IPS DF 6.9 (cell line): ENCODE measurements at regions not wholly inside any gene's neighbourhood (a gene's known extent, or its start where the extent isn't known, plus 50 kb on each side); places are given as distances from the start of the nearest gene placed in this dataset.
"Not testable (repeated sequence)": the region's sequence is repeated elsewhere in the genome, so short reads cannot be mapped to it uniquely, and the experiment has no call there.

Source experiments
- DNase-seq: peaks from one replicate; pipeline ENCODE4 v3.0.0-alpha.2; 2013; ENCODE audit warnings: low read depth, low spot score
- H3K27ac ChIP-seq: one replicate; pipeline ENCODE4 v1.5.1; 2013; ENCODE audit warnings: low read length, control low read depth
- H3K27me3 ChIP-seq: 2 replicates; pipeline ENCODE4 v1.6.1; 2013; ENCODE audit warnings: mild to moderate bottlenecking, low read length; ENCODE audit not compliant: control insufficient read depth, insufficient read depth
- H3K36me3 ChIP-seq: 2 replicates; pipeline ENCODE4 v1.6.1; 2013; ENCODE audit warnings: low read length; ENCODE audit not compliant: control insufficient read depth, insufficient read depth
- H3K4me1 ChIP-seq: 2 replicates; pipeline ENCODE4 v1.6.1; 2013; ENCODE audit warnings: low read length; ENCODE audit not compliant: control insufficient read depth, insufficient read depth
- H3K4me3 ChIP-seq: 2 replicates; pipeline ENCODE4 v1.5.1; 2013; ENCODE audit warnings: mild to moderate bottlenecking, low read length
- H3K9me3 ChIP-seq: 2 replicates; pipeline ENCODE4 v1.6.1; 2013; ENCODE audit warnings: low read length, inconsistent platforms; ENCODE audit not compliant: control insufficient read depth, insufficient read depth
- WGBS: extraction: QIAGEN DNeasy Blood & Tissue Kit; methylation state at CpG from one replicate; pipeline ENCODE4 v1.1.7; 2013; ENCODE audit warnings: mixed read lengths, missing lambda C conversion rate; ENCODE audit not compliant: insufficient read length, insufficient coverage; 5-methylcytosine and 5-hydroxymethylcytosine counted together

DNA sequence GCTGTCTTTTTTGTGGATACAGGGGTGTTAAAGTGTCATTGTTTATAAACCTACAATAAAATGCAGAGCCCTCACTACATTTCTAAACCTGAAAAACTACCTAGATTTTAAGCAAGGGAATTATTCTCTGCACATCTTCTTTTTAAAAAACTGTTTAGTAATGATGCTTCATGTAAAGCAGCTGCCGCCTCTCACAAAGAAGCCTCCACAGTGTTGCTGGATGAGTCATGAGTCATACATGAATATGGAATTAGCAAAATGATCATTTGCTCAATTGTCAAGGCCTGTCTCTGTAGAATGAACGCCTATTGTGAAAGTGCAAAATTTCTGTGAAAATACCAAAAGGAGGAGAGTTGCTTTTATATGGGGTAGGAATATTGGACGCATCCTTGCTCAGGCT is 259.5 kb upstream of the CHRM3 start:
- Histone ChIP-seq H3K36me3 (no peaks in the 10 kb centered on the region), H3K4me1 (peaks cover 4% of the 10 kb centered on the region; the same call in 1 of the 2 replicates), H3K27me3 (no peaks in the 10 kb centered on the region), H3K4me3 (no peak overlapping the region), H3K9me3 (no peaks in the 10 kb centered on the region), H3K27ac (no peak overlapping the region)
- no CpG with 5 or more reads among the region's 3 CpGs for WGBS
- no peak for DNase-seq

DNA sequence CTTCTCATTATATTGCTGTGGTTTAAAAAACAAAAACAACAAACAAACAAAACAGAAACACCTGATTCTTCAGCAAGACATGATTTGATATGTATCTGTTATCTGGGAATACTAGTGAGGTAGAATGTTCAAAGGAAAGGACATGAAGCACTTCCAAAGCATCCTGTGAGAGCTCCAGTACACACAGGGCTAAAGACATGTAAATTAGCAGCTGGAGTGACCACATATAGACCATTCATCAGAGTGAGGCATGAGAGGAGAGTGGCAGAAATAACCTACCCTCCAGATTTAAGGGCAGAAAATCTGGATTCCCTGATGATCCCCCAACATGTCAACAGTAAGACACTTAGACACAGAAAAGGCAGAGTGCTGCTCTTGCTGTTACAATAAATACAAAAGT is 260.5 kb upstream of the CHRM3 start:
- Histone ChIP-seq H3K27me3 (no peaks in the 10 kb centered on the region), H3K4me3 (no peak overlapping the region), H3K4me1 (peaks cover 4% of the 10 kb centered on the region; the same call in 1 of the 2 replicates), H3K36me3 (no peaks in the 10 kb centered on the region), H3K27ac (no peak overlapping the region), H3K9me3 (no peaks in the 10 kb centered on the region)
- DNase-seq, result no peak

DNA sequence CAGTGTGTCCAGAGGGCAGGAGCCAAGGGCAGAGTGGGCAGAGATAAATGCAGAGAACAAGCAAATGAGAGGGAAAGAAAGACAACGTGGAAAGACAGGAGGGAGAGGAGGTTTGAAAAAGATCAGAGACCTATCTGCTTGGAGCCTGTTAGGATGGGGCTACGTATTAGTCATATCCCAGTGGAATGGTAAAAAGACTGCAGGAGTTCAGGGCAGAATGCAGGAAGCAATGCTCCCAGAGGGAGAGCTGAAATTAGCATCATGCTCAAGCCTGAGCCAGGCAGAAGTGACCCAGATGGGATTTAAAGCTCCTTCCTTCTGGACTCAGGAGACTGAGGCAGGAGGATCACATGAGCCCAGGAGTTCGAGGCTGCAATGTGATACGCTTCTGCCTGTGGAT is 261.3 kb upstream of the CHRM3 start:
- H3K27me3 ChIP-seq, result no peaks in the 10 kb centered on the region
- no CpG with 5 or more reads among the region's 4 CpGs for WGBS
- H3K36me3 ChIP-seq, result no peaks in the 10 kb centered on the region
- peak overlapping the region; percentile 74 for H3K27ac ChIP-seq
- no peak overlapping the region for H3K4me3 ChIP-seq
- peaks cover 4% of the 10 kb centered on the region; the same call in 1 of the 2 replicates for H3K4me1 ChIP-seq
- no peaks in the 10 kb centered on the region for H3K9me3 ChIP-seq
- DNase-seq, result peak; percentile 31

GRCh38 chr1:239123260-239123659 is 263.1 kb upstream of the CHRM3 start:
- Histone ChIP-seq H3K27me3 (no peaks in the 10 kb centered on the region), H3K4me1 (peaks cover 4% of the 10 kb centered on the region; the same call in 1 of the 2 replicates), H3K4me3 (no peak overlapping the region), H3K9me3 (no peaks in the 10 kb centered on the region), H3K27ac (no peak overlapping the region), H3K36me3 (no peaks in the 10 kb centered on the region)
- no peak for DNase-seq
- no CpG with 5 or more reads among the region's 4 CpGs for WGBS

- H3K27me3 ChIP-seq, result no peaks in the 10 kb centered on the region
- DNase-seq, result no peak
- no peaks in the 10 kb centered on the region for H3K4me1 ChIP-seq
- H3K9me3 ChIP-seq, result no peaks in the 10 kb centered on the region
- H3K36me3 ChIP-seq, result no peaks in the 10 kb centered on the region
- H3K4me3 ChIP-seq, result no peak overlapping the region
- no peak overlapping the region for H3K27ac ChIP-seq
- WGBS, result no CpG with 5 or more reads among the region's 5 CpGs
These were observed 274.1 kb upstream of the CHRM3 start for GRCh38 chr1:239112101-239112935.

DNA sequence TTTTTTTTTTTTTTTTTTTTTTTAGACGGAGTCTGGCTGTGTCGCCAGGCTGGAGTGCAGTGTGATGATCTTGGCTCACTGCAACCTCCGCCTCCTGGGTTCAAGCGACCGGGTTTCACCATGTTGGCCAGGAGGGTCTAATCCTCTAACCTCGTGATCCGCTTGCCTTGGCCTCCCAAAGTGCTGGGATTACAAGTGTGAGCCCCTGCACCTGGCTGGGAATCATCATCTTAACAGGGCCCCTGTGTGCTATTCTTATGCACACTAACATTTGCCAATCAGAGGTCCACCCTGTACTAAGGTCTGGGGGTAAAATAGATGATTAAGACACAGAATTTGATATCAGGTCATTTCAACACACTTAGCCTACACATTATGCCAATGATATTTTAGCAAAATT is 278.7 kb upstream of the CHRM3 start:
- H3K36me3 ChIP-seq, result no peaks in the 10 kb centered on the region
- H3K9me3 ChIP-seq, result no peaks in the 10 kb centered on the region
- H3K4me3 ChIP-seq, result no peak overlapping the region
- DNase-seq, result no peak
- H3K27ac ChIP-seq, result no peak overlapping the region
- H3K27me3 ChIP-seq, result no peaks in the 10 kb centered on the region
- no peaks in the 10 kb centered on the region for H3K4me1 ChIP-seq
- WGBS, result no CpG with 5 or more reads among the region's 7 CpGs

- H3K4me3 ChIP-seq, DNase-seq, H3K9me3 ChIP-seq, H3K27ac ChIP-seq, H3K27me3 ChIP-seq, H3K4me1 ChIP-seq, H3K36me3 ChIP-seq: not testable (repeated sequence)
- no CpG with 5 or more reads among the region's 7 CpGs for WGBS
These were observed 279.7 kb upstream of the CHRM3 start for GRCh38 chr1:239106689-239107088.

DNA sequence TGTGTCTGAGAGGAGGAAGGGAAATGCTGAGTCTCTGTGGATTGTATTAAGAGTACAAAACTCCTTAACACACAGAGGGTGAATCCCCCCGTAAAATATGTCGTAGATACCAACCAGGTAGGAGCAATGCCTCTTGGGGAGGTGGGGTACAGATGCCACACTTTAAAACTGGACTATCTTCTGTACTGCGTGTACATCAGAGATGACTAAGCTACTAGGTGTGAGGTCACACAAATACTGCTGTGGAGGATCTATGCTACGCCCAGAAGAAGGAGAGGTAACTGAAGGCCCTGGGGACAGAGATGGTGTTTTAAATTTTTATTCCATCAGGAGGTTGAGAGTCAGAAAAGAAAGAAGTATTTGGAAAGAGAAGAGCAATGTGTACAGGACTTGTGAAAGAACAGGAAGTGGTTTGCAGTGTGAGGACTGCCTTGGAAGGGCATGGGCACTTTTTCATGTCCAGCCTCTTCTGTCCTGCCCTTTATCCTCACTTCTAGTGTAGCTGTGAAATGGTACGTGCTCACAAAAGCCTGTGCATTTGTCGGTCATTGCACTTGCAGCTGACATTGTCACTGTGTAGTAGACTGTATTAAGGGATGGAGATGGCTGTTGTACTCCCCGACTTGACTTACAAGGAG is 287.8 kb upstream of the CHRM3 start:
- Histone ChIP-seq H3K9me3 (no peaks in the 10 kb centered on the region), H3K27ac (no peak overlapping the region), H3K36me3 (no peaks in the 10 kb centered on the region), H3K27me3 (no peaks in the 10 kb centered on the region), H3K4me1 (no peaks in the 10 kb centered on the region), H3K4me3 (no peak overlapping the region)
- no CpG with 5 or more reads among the region's 7 CpGs for WGBS
- DNase-seq, result no peak

- no peak for DNase-seq
- no peaks in the 10 kb centered on the region for H3K36me3 ChIP-seq
- no peak overlapping the region for H3K4me3 ChIP-seq
- no CpG with 5 or more reads among the region's 3 CpGs for WGBS
- no peaks in the 10 kb centered on the region for H3K4me1 ChIP-seq
- H3K27ac ChIP-seq, result no peak overlapping the region
- H3K27me3 ChIP-seq, result no peaks in the 10 kb centered on the region
- no peaks in the 10 kb centered on the region for H3K9me3 ChIP-seq
These were observed 294.8 kb upstream of the CHRM3 start for GRCh38 chr1:239091537-239091936.

GRCh38 chr1:239084459-239085080 is 301.8 kb upstream of the CHRM3 start:
- no CpG with 5 or more reads among the region's 2 CpGs for WGBS
- H3K9me3 ChIP-seq, result no peaks in the 10 kb centered on the region
- H3K27me3 ChIP-seq, result no peaks in the 10 kb centered on the region
- DNase-seq, result no peak
- no peaks in the 10 kb centered on the region for H3K4me1 ChIP-seq
- no peaks in the 10 kb centered on the region for H3K36me3 ChIP-seq
- no peak overlapping the region for H3K4me3 ChIP-seq
- no peak overlapping the region for H3K27ac ChIP-seq
